Coronary artery (tissue), 2 donors: ENCODE measurements at regions not wholly inside any gene's neighbourhood (a gene's known extent, or its start where the extent isn't known, plus 50 kb on each side); places are given as distances from the start of the nearest gene placed in this dataset.
"Not testable (repeated sequence)": the region's sequence is repeated elsewhere in the genome, so short reads cannot be mapped to it uniquely, and the experiment has no call there.

Experiments
- DNase-seq: peaks from one replicate; pipeline ENCODE4 v3.0.0-alpha.2; 2017; ENCODE audit warnings: low spot score
- H3K27ac ChIP-seq, 2 donors: fragments of 200-600 bp; sonication (generic); one replicate each; pipeline ENCODE4 v1.5.1; 2016 to 2019
- H3K4me3 ChIP-seq: fragments of 200-600 bp; sonication (generic); 2 replicates; pipeline ENCODE4 v1.5.1; 2016; ENCODE audit warnings: mild to moderate bottlenecking, moderate library complexity
- CTCF ChIP-seq: fragments of 200-600 bp; sonication (generic); IDR thresholded peaks from one replicate; pipeline ENCODE4 v1.5.1; 2019; ENCODE audit warnings: antibody characterized with exemption

DNA sequence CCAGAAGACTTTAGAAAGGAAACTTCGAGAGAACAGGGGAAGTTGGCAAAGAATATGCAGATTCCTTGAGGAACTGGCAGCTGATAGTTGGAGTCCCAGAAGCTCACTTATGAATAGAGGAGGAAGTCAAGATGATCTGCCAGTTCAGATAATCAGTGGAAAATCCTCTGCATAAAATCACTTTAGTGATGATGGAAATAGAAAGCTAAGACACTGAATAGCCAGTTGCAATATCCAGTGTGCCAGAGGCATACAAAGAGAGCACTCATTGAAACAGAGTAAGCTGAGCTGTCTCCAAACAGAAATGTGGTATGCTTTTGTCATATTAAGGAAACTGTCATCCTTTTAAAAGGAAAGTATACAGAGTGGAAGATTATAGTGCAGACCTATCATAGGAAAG, 1207.6 kb downstream of the OTOL1 start:
- no peak for DNase-seq
- H3K4me3 ChIP-seq, result no peak overlapping the region
- no peak for TF ChIP-seq CTCF
- H3K27ac ChIP-seq, result no peak overlapping the region

DNA sequence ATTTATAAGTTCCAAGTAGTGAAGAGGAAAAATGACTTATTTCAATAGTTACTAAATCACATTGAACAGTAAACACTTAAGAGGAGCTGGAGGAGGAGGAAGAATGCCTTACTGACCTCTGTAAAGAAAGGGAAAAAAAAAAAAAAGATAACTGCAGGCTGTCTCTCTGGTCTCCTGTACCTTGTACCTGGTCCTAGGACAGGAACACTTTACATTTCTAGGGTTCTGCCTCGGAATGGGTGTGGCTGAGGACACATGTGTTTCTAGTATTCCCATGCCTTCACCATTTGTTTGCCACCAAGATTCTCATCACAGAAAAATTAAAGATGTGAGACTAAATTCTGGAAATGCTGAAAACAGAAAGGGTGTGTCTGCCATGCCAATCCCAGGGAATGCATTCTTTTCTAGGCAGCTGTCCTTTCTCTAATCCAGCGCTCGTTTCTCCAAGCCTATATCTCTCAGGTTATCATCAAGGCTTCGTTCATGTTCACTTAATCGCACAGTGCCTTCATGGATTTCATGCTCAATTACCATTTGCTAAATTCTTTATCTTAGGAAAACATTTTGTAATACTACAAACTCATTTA, 1208.3 kb downstream of the OTOL1 start:
- no peak for DNase-seq
- Histone ChIP-seq H3K4me3 (no peak overlapping the region), H3K27ac (no peak overlapping the region)
- no peak for TF ChIP-seq CTCF

DNA sequence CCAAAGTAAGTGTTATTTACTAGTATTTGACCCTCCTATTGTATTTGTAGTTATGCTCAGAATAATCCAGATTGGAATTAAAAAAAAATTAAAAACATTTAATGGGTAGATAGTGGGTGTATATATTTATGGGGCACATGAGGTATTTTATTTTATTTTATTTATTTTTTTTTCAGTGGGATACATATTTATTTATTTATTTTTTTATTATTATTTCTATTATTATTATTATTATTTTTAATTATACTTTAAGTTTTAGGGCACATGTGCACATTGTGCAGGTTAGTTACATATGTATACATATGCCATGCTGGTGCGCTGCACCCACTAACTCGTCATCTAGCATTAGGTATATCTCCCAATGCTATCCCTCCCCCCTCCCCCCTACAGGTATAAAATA, 1211.8 kb downstream of the OTOL1 start:
- not testable (repeated sequence) for H3K4me3 ChIP-seq, DNase-seq, H3K27ac ChIP-seq

GRCh38 chr3:162708942-162709706, 1212.5 kb downstream of the OTOL1 start:
- not testable (repeated sequence) for H3K27ac ChIP-seq, H3K4me3 ChIP-seq, DNase-seq

DNA sequence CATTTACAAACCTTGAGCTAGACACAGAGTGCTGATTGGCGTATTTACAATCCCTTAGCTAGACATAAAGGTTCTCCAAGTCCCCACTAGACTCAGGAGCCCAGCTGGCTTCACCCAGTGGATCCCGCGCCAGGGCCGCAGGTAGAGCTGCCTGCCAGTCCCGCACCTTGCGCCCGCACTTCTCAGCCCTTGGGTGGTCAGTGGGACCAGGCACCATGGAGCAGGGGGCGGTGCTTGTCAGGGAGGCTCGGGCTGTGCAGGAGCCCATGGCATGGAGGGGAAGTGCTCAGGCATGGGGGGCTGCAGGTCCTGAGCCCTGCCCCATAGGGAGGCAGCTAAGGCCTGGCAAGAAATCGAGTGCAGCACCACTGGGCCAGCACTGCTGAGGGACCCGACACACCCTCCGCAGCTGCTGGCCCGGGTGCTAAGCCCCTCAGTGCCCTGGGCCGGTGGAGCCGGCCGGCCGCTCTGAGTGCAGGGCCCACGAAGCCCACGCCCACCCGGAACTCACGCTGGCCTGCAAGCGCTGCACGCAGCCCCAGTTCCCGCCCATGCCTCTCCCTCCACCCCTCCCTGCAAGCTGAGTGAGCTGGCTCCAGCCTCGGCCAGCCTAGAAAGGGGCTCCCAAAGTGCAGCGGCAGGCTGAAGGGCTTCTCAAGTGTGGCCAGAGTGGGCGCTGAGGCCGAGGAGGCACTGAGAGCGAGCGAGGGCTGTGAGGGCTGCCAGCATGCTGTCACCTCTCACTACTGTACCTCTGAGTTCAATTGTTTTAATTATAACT, 1213.9 kb downstream of the OTOL1 start:
- no peak overlapping the region for H3K27ac ChIP-seq
- no peak for TF ChIP-seq CTCF
- H3K4me3 ChIP-seq, result no peak overlapping the region
- DNase-seq, result no peak

DNA sequence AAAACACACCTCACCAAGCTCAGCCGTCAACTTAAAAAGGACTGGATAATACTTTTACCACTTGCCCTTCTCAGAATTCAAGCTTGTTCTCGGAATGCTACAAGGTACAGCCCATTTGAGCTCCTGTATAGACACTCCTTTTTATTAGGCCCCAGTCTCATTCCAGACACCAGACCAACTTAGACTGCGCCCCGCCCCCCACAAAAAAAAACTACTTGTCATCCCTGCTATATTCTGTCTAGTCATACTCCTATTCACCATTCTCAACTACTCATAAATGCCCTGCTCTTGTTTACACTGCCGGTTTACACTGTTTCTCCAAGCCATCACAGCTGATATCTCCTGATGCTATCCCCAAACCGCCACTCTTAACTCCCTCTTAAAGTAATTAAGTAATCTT, 1220.5 kb downstream of the OTOL1 start:
- not testable (repeated sequence) for DNase-seq, H3K4me3 ChIP-seq, H3K27ac ChIP-seq

DNA sequence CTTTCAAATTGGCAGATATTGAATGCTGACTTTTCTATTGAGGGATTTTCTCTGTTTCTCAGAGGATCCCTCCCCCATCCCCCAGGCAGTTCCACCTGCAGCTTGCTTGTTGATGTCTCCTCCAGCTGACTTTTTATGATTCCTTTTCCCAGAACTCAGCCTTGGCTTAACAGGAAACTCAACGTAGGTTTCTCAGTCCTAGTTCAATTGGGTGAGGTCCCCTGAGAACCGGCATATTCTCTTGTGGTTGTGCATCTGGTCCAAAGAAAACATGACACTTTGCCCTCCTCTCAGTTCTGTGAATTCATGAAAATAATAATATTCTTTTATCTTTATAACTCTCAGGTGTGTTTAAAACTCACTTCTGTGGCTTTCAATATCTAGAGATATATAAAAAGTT, 1222.1 kb downstream of the OTOL1 start:
- Histone ChIP-seq H3K27ac (no peak overlapping the region), H3K4me3 (no peak overlapping the region)
- no peak for DNase-seq
- no peak for TF ChIP-seq CTCF

GRCh38 chr3:162719684-162720341, 1223.2 kb downstream of the OTOL1 start:
- DNase-seq, result no peak
- no peak overlapping the region for H3K4me3 ChIP-seq
- no peak for TF ChIP-seq CTCF
- H3K27ac ChIP-seq, result no peak overlapping the region
